ENCODE measurements at regions not wholly inside any gene's neighbourhood (a gene's known extent, or its start where the extent isn't known, plus 50 kb on each side); places are given as distances from the start of the nearest gene placed in this dataset.

GRCh38 chr4:143133977-143134376, 50.7 kb upstream of the USP38 start:
- Mint-ChIP-seq H3K36me3 (ENCODE audit: low read depth) (no peaks in the 10 kb centered on the region), H3K27me3 (ENCODE audit: low read depth, poor library complexity) (no peaks in the 10 kb centered on the region), H3K4me1 (no peaks in the 10 kb centered on the region), H3K9me3 (no peaks in the 10 kb centered on the region), H3K27ac (no peak overlapping the region), H3K4me3 (no peak overlapping the region)
- no peak for DNase-seq
- no peak for TF ChIP-seq CTCF (IDR thresholded peaks at IDR 0.05)

All from nephron progenitor cell (in vitro differentiated cells).